Hepatocyte (in vitro differentiated cells): ENCODE measurements at regions not wholly inside any gene's neighbourhood (a gene's known extent, or its start where the extent isn't known, plus 50 kb on each side); places are given as distances from the start of the nearest gene placed in this dataset.

Experiments
- CTCF ChIP-seq: fragments of 200-600 bp; sonication (generic); IDR thresholded peaks from 2 replicates; pipeline ENCODE4 v1.5.1; 2016; ENCODE audit warnings: antibody characterized with exemption, mild to moderate bottlenecking; ENCODE audit not compliant: poor library complexity
- EZH2phosphoT487 ChIP-seq: fragments of 200-600 bp; sonication (generic); IDR thresholded peaks from one replicate; pipeline ENCODE4 v1.6.1; 2018; ENCODE audit warnings: antibody characterized with exemption, mild to moderate bottlenecking, low read depth, moderate library complexity; ENCODE audit not compliant: unreplicated experiment, severe bottlenecking

GRCh38 chr2:14804902-14805301, 172.4 kb downstream of the LRATD1 start:
- no peak for TF ChIP-seq EZH2phosphoT487
- TF ChIP-seq CTCF: no peak
